Endodermal cell (in vitro differentiated cells): ENCODE measurements at regions not wholly inside any gene's neighbourhood (a gene's known extent, or its start where the extent isn't known, plus 50 kb on each side); places are given as distances from the start of the nearest gene placed in this dataset.

Experiments used
- DNase-seq: peaks from one replicate; pipeline ENCODE4 v3.0.0-alpha.2; 2017
- H3K27ac ChIP-seq: 2 replicates; pipeline ENCODE4 v1.5.1; 2013; ENCODE audit warnings: mild to moderate bottlenecking, low read depth, low read length, moderate library complexity
- H3K27me3 ChIP-seq: 2 replicates; pipeline ENCODE4 v1.6.1; 2013; ENCODE audit warnings: mild to moderate bottlenecking, low read length, moderate library complexity; ENCODE audit not compliant: insufficient read depth, control insufficient read depth, poor library complexity, severe bottlenecking
- H3K36me3 ChIP-seq: 2 replicates; pipeline ENCODE4 v1.7.0; 2013; ENCODE audit warnings: mild to moderate bottlenecking, low read length, moderate library complexity; ENCODE audit not compliant: control insufficient read depth, insufficient read depth
- H3K4me1 ChIP-seq: one replicate; pipeline ENCODE4 v1.7.0; 2013; ENCODE audit warnings: low read length; ENCODE audit not compliant: control insufficient read depth, insufficient read depth
- H3K4me3 ChIP-seq: 2 replicates; pipeline ENCODE4 v1.5.1; 2013; ENCODE audit warnings: mild to moderate bottlenecking, low read length, moderate library complexity
- H3K9ac ChIP-seq: 2 replicates; pipeline ENCODE4 v1.6.1; 2013; ENCODE audit warnings: mild to moderate bottlenecking, low read length, moderate library complexity; ENCODE audit not compliant: poor library complexity, severe bottlenecking; ENCODE audit errors: extremely low read depth
- H3K9me3 ChIP-seq: 2 replicates; pipeline ENCODE4 v1.6.1; 2013; ENCODE audit warnings: mild to moderate bottlenecking, low read length, moderate library complexity; ENCODE audit not compliant: control insufficient read depth
- H3K27ac Mint-ChIP-seq: 2 replicates; pipeline ENCODE4 v1.8.0; 2020; ENCODE audit warnings: mixed read lengths
- H3K27me3 Mint-ChIP-seq: 2 replicates; pipeline ENCODE4 v1.8.0; 2021; ENCODE audit warnings: mild to moderate bottlenecking, mixed read lengths; ENCODE audit not compliant: insufficient read depth
- H3K36me3 Mint-ChIP-seq: 2 replicates; pipeline ENCODE4 v1.8.0; 2020; ENCODE audit warnings: low read depth, mixed read lengths
- H3K4me1 Mint-ChIP-seq: 2 replicates; pipeline ENCODE4 v1.8.0; 2020; ENCODE audit warnings: mixed read lengths
- H3K4me3 Mint-ChIP-seq: 2 replicates; pipeline ENCODE4 v1.8.0; 2020; ENCODE audit warnings: mild to moderate bottlenecking, moderate library complexity, mixed read lengths
- H3K9me3 Mint-ChIP-seq: 2 replicates; pipeline ENCODE4 v1.8.0; 2020; ENCODE audit warnings: mild to moderate bottlenecking, mixed read lengths
- CTCF ChIP-seq: fragments of 200-600 bp; sonication (generic); conservative IDR thresholded peaks from 2 replicates; pipeline ENCODE4 v1.5.0; 2021; ENCODE audit warnings: antibody characterized with exemption, mild to moderate bottlenecking
- WGBS, 2 experiments: methylation state at CpG; one replicate each; pipeline versions ENCODE4 v1.1.5 to v1.1.7; 2013; ENCODE audit warnings: missing lambda C conversion rate in 2 of 2, mixed read lengths in 1 of 2; ENCODE audit not compliant: insufficient coverage in 1 of 2, insufficient read length in 1 of 2; 5-methylcytosine and 5-hydroxymethylcytosine counted together

- Mint-ChIP-seq H3K27ac (no peak overlapping the region), H3K36me3 (no peaks in the 10 kb centered on the region), H3K27me3 (peaks cover 11% of the 10 kb centered on the region), H3K4me3 (no peak overlapping the region), H3K4me1 (peaks cover 27% of the 10 kb centered on the region), H3K9me3 (no peaks in the 10 kb centered on the region)
- Histone ChIP-seq H3K9me3 (no peaks in the 10 kb centered on the region), H3K4me1 (no peaks in the 10 kb centered on the region), H3K27ac (no peak overlapping the region), H3K4me3 (no peak overlapping the region), H3K36me3 (no peaks in the 10 kb centered on the region), H3K9ac (no peak overlapping the region), H3K27me3 (no peaks in the 10 kb centered on the region)
- no peak for DNase-seq
- whole genome bisulfite sequencing, 2 experiments: 79 to 88% methylated on average over 2 of the region's 2 CpGs
- no peak for TF ChIP-seq CTCF
Observed at GRCh38 chr4:24373704-24374103, 210.7 kb downstream of the DHX15 start.

GRCh38 chr4:24372881-24373280, 211.5 kb downstream of the DHX15 start:
- H3K4me3 Mint-ChIP-seq: no peak overlapping the region
- Histone ChIP-seq H3K4me3 (no peak overlapping the region), H3K36me3 (no peaks in the 10 kb centered on the region), H3K9me3 (no peaks in the 10 kb centered on the region), H3K27ac (no peak overlapping the region), H3K27me3 (no peaks in the 10 kb centered on the region), H3K4me1 (no peaks in the 10 kb centered on the region), H3K9ac (no peak overlapping the region)
- no peak for DNase-seq
- H3K27ac Mint-ChIP-seq: no peak overlapping the region
- H3K4me1 Mint-ChIP-seq: peaks cover 28% of the 10 kb centered on the region
- H3K27me3 Mint-ChIP-seq: peaks cover 13% of the 10 kb centered on the region
- WGBS, 2 experiments: 91 to 97% methylated on average over 7 to 9 of the region's 9 CpGs
- TF ChIP-seq CTCF: no peak
- H3K9me3 Mint-ChIP-seq: no peaks in the 10 kb centered on the region
- H3K36me3 Mint-ChIP-seq: no peaks in the 10 kb centered on the region

- peaks cover 11% of the 10 kb centered on the region for H3K27me3 Mint-ChIP-seq
- no peak overlapping the region for H3K27ac Mint-ChIP-seq
- H3K36me3 Mint-ChIP-seq: no peaks in the 10 kb centered on the region
- no peaks in the 10 kb centered on the region for H3K27me3 ChIP-seq
- no peak overlapping the region for H3K27ac ChIP-seq
- H3K36me3 ChIP-seq: no peaks in the 10 kb centered on the region
- no peak overlapping the region for H3K9ac ChIP-seq
- WGBS, 2 experiments: 88 to 100% methylated on average over 3 to 4 of the region's 4 CpGs
- DNase-seq: no peak
- no peak for TF ChIP-seq CTCF
- peaks cover 28% of the 10 kb centered on the region for H3K4me1 Mint-ChIP-seq
- H3K4me1 ChIP-seq: no peaks in the 10 kb centered on the region
- no peak overlapping the region for H3K4me3 ChIP-seq
- no peak overlapping the region for H3K4me3 Mint-ChIP-seq
- H3K9me3 Mint-ChIP-seq: no peaks in the 10 kb centered on the region
- no peaks in the 10 kb centered on the region for H3K9me3 ChIP-seq
Observed at GRCh38 chr4:24372341-24372740, 212.0 kb downstream of the DHX15 start.
